SH-SY5Y (cell line): ENCODE measurements at regions not wholly inside any gene's neighbourhood (a gene's known extent, or its start where the extent isn't known, plus 50 kb on each side); places are given as distances from the start of the nearest gene placed in this dataset.

ENCODE experiments used
- GATA2 ChIP-seq: IDR thresholded peaks from 2 replicates; pipeline ENCODE4 v1.6.1; 2011; ENCODE audit warnings: mild to moderate bottlenecking, low read depth, low read length
- GATA3 ChIP-seq: IDR thresholded peaks from 2 replicates; pipeline ENCODE4 v1.6.1; 2011; ENCODE audit warnings: low read depth, mild to moderate bottlenecking, low read length, moderate library complexity

- TF ChIP-seq GATA3 (no peak), GATA2 (no peak)
Measured at GRCh38 chr20:51284176-51284575, 258.3 kb downstream of the NFATC2 start.
